Liver (tissue), 8 donors: ENCODE measurements at regions not wholly inside any gene's neighbourhood (a gene's known extent, or its start where the extent isn't known, plus 50 kb on each side); places are given as distances from the start of the nearest gene placed in this dataset.
"Not testable (repeated sequence)": the region's sequence is repeated elsewhere in the genome, so short reads cannot be mapped to it uniquely, and the experiment has no call there.

Experiments used
- DNase-seq: peaks from one replicate; pipeline ENCODE4 v3.0.0-alpha.2; 2017; ENCODE audit warnings: low spot score
- H3K27ac ChIP-seq, 2 donors: one replicate each; pipeline ENCODE4 v1.7.0; 2013; ENCODE audit warnings: inconsistent platforms in 2 of 2, low read length in 2 of 2, control low read depth in 1 of 2, low read depth in 1 of 2, mild to moderate bottlenecking in 1 of 2
- H3K27me3 ChIP-seq, 4 donors: one replicate each; pipeline versions ENCODE4 v1.6.1 to v1.7.0; 2013; ENCODE audit warnings: low read length in 3 of 4, inconsistent platforms in 1 of 4, mild to moderate bottlenecking in 1 of 4, moderate library complexity in 1 of 4; ENCODE audit not compliant: control insufficient read depth in 4 of 4, insufficient read depth in 4 of 4
- H3K36me3 ChIP-seq, 4 donors: one replicate each; pipeline versions ENCODE4 v1.6.1 to v1.7.0; 2013; ENCODE audit warnings: low read length in 3 of 4, mild to moderate bottlenecking in 3 of 4, low read depth in 1 of 4, moderate library complexity in 1 of 4; ENCODE audit not compliant: control insufficient read depth in 4 of 4, insufficient read depth in 3 of 4
- H3K4me1 ChIP-seq, 4 donors: one replicate each; pipeline versions ENCODE4 v1.6.1 to v1.7.0; 2013; ENCODE audit warnings: low read length in 3 of 4, mild to moderate bottlenecking in 3 of 4, moderate library complexity in 1 of 4; ENCODE audit not compliant: control insufficient read depth in 4 of 4, insufficient read depth in 4 of 4
- H3K4me3 ChIP-seq, 3 donors: one replicate each; pipeline versions ENCODE4 v1.6.1 to v1.7.0; 2013; ENCODE audit warnings: low read length in 3 of 3, control low read depth in 1 of 3, low read depth in 1 of 3, mild to moderate bottlenecking in 1 of 3
- H3K9ac ChIP-seq, 2 donors: one replicate each; pipeline ENCODE4 v1.7.0; 2013; ENCODE audit warnings: low read length in 2 of 2, mild to moderate bottlenecking in 2 of 2, moderate library complexity in 2 of 2, control low read depth in 1 of 2, low read depth in 1 of 2
- H3K9me3 ChIP-seq, 4 donors: one replicate each; pipeline versions ENCODE4 v1.6.1 to v1.7.0; 2013; ENCODE audit warnings: low read length in 3 of 4; ENCODE audit not compliant: control insufficient read depth in 4 of 4
- RAD21 ChIP-seq, 2 donors: IDR thresholded peaks; 2 replicates each; pipeline ENCODE4 v1.6.1; 2016; ENCODE audit warnings: antibody characterized with exemption in 2 of 2, mild to moderate bottlenecking in 2 of 2
- WGBS: extraction: QIAGEN DNeasy Blood & Tissue Kit; methylation state at CpG from one replicate; pipeline ENCODE4 v1.1.7; 2013; 5-methylcytosine and 5-hydroxymethylcytosine counted together
- TF ChIP-seq, protein P1 (sequence below): fragments of 150-350 bp; IDR thresholded peaks from 2 replicates; pipeline ENCODE4 v1.5.1; 2017; ENCODE audit warnings: improper control_type of control experiment, low read depth, low read length; ENCODE audit not compliant: missing input control
- donor health status: healthy.
- donor health status: healthy.
- donor health status: healthy.
- donor health status: healthy.
- donor health status: healthy.

DNA sequence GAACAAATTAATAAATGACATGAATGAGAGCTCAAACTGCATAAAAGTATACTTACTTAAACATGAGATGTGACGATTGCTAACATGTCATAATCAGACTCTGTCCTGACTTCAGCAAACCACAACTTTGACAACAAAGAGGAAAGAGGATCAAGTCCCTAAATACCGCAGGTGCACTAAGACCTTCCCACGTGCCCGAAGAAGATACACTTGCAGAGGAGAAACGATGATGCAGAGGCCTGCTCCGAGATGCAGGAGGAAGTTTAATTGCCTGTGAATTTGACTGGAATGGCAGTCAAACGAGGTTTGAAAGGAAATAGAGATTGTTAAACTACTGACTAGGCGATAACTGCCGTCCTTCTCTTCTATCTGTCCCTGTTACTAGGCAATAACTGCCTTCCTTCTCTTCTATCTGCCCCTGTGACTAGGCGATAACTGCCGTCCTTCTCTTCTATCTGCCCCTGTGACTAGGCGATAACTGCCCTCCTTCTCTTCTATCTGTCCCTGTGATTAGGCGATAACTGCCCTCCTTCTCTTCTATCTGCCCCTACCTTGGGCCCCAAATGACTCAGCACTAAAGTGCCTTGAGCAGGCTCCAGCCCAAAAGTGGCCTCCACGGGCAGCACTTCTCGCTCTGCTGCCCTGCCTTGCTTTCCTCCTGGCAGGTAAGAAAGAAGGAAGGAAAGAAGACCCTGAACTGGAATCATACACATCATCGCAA is 2226.0 kb upstream of the DEFB115 start:
- not testable (repeated sequence) for H3K4me3 ChIP-seq, H3K27ac ChIP-seq, H3K9me3 ChIP-seq, H3K36me3 ChIP-seq, DNase-seq, H3K4me1 ChIP-seq, H3K27me3 ChIP-seq, H3K9ac ChIP-seq
- 69% methylated on average over 15 of the region's 16 CpGs for WGBS

DNA sequence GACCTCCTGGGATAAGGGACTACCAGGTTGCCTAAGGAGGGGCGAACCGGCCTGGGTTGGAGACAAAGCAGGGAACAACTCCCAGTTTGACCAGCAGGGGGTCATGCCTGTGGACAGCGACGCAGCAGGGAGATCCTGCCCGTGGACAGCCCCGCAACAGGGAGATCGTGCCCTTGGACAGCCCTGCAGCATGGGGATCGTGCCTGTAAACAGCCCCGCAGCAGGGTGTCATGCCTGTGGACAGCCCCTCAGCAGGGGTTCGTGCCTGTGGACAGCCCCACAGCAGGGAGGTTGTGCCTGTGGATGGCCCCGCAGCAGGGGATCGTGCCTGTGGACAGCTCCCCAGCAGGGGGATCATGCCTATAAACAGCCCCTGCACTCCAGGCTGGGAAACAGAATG is 2213.2 kb upstream of the DEFB115 start:
- not testable (repeated sequence) for H3K27ac ChIP-seq, H3K36me3 ChIP-seq, H3K9me3 ChIP-seq, H3K9ac ChIP-seq, DNase-seq, H3K27me3 ChIP-seq, H3K4me1 ChIP-seq, H3K4me3 ChIP-seq
- TF ChIP-seq, protein P1, sequence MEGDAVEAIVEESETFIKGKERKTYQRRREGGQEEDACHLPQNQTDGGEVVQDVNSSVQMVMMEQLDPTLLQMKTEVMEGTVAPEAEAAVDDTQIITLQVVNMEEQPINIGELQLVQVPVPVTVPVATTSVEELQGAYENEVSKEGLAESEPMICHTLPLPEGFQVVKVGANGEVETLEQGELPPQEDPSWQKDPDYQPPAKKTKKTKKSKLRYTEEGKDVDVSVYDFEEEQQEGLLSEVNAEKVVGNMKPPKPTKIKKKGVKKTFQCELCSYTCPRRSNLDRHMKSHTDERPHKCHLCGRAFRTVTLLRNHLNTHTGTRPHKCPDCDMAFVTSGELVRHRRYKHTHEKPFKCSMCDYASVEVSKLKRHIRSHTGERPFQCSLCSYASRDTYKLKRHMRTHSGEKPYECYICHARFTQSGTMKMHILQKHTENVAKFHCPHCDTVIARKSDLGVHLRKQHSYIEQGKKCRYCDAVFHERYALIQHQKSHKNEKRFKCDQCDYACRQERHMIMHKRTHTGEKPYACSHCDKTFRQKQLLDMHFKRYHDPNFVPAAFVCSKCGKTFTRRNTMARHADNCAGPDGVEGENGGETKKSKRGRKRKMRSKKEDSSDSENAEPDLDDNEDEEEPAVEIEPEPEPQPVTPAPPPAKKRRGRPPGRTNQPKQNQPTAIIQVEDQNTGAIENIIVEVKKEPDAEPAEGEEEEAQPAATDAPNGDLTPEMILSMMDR = peak; percentile 9
- WGBS = 67% methylated on average over 12 of the region's 12 CpGs

DNA sequence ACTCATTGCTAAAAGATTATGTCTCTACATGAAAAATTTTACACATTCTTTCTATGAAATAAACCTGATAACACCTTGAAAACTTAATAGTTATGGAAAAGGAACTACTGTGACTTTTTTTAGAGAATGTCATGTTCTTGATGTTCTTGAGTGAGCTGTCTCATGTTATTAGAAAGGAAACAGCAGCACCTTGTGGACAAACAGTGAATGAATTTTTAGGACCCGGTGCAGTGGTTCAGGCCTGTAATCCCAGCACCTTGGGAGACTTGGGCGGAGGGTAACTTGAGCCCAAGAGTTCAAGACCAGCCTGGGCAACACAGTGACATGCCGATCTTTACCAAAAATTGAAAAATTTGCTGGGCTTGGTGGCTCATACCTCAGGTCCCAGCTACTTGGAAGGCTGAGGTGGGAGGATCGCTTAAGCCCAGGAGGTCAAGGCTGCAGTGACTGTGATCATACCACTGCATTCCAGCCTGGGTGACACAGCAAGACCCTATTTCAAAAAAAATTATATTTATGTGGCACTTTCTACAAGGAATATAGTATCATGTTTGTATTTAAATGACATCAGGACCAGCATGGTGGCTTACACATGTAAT is 2207.4 kb upstream of the DEFB115 start:
- H3K9me3 ChIP-seq, H3K36me3 ChIP-seq, H3K4me1 ChIP-seq, H3K4me3 ChIP-seq, DNase-seq, H3K9ac ChIP-seq, H3K27ac ChIP-seq, H3K27me3 ChIP-seq: not testable (repeated sequence)
- WGBS = 52% methylated on average over 4 of the region's 4 CpGs
- TF ChIP-seq, protein P1 = peak; percentile 31
- TF ChIP-seq RAD21 (IDR thresholded peaks at IDR 0.05) = peak; percentile 63 to 70

DNA sequence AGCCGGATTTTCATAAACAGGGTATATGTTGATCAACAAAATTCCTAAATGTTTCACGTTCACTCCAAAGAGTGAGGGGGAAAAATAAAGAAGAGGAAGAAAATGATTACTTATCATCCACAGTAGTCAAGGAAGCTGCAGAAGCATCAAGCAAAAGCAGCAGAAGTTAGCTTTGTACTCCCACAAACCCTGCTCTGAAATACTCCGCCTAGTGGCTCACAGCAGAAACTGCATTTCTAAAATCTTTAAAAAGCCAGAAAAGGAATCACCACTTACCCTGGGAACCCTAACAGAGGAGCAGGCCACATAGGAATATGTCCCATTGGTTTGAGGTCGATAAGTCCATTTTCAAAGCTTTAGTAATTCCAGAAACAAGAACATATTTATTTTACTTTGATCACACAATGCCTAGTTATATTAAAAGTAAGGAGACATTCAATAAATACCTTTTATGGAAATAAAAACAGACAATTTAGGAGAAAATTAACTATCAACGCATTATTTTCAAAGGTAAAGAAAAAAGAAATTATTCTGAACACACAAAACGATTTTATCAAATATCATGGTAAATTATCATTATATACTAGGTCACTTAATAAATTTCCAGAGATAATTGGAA is 2199.5 kb upstream of the DEFB115 start:
- H3K27ac ChIP-seq, H3K27me3 ChIP-seq, H3K4me1 ChIP-seq, H3K9me3 ChIP-seq, H3K4me3 ChIP-seq, H3K36me3 ChIP-seq, H3K9ac ChIP-seq, DNase-seq: not testable (repeated sequence)
- 28% methylated on average over 6 of the region's 6 CpGs for WGBS
- TF ChIP-seq, protein P1 = peak; percentile 44
- TF ChIP-seq RAD21 (IDR thresholded peaks at IDR 0.05) = peak; percentile 30 to 45

DNA sequence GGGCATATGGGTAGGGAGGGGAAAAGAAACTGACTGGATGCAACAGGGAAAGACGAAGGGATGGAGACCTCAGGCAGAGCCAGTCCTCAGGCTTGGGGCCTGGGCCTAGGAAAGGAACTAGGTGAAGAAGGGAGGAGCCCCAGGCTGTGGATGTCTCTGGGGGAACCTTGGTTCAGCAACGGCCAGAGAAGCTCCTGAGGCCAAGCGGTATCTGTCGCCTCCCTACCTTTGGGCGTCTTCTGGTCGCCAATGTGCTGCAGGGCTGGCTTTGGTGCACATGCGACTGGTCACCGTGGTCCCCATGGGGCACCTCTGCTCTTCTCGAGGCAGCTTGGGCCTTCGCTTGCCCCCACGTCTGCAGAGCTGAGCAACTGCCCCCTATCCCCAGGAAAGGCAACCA is 2195.0 kb upstream of the DEFB115 start:
- H3K9ac ChIP-seq, H3K4me3 ChIP-seq, H3K27me3 ChIP-seq, H3K9me3 ChIP-seq, H3K36me3 ChIP-seq, H3K4me1 ChIP-seq, DNase-seq, H3K27ac ChIP-seq: not testable (repeated sequence)
- WGBS = 74% methylated on average over 11 of the region's 11 CpGs

DNA sequence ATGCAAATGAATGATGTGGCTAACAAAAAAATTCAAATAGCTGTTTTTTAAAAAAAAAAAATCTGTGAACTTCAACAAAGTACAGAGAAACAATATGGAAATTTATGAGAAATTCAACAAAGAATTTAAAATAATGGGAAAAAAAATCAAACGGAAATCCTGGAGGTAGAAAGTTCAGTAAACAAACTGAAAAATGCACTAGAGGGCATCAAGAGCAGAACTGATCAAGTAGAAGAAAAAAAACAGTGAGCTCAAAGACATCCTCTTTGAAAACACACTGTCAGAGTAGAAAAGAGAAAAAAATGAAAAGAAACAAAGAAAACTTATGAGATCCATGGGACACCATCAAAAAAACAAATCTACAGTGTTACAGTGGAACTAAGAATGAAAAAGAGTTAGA is 2191.1 kb upstream of the DEFB115 start:
- not testable (repeated sequence) for H3K27ac ChIP-seq, H3K9me3 ChIP-seq, H3K4me1 ChIP-seq, H3K36me3 ChIP-seq, DNase-seq, H3K4me3 ChIP-seq, H3K9ac ChIP-seq, H3K27me3 ChIP-seq
- 32% methylated on average over 1 of the region's 1 CpG for WGBS
